ENCODE measurements at regions not wholly inside any gene's neighbourhood (a gene's known extent, or its start where the extent isn't known, plus 50 kb on each side); places are given as distances from the start of the nearest gene placed in this dataset.

DNA sequence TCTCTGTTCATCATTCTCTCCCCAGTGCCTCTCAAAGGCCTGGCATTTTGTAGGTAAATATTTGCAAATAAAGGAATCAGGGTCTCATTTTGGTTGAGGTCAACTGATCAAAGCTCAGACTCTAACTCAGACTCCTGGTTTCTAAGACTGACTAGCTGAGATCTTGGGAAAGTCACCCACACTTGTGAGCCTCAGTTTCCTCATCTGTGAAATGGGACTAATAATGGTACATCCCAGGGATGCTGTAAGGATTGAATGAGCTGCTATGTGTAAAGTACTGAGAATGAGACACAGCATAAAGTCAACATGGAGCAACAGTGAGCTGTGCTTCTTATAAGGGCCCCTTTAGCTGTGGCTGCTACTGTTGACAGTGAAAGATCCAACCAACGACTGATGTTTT lies 70.6 kb upstream of the XYLT1 start:
- ChIA-PET CTCF (no interaction called here), POLR2A (no interaction called here)
- Histone ChIP-seq H3K4me3 (no peak overlapping the region), H3K4me1 (no peaks in the 10 kb centered on the region), H3K9me3 (no peaks in the 10 kb centered on the region), H3K27ac (no peak overlapping the region), H3K4me2 (no peak overlapping the region)
- FAIRE-seq (no peak), ATAC-seq (no peak), DNase-seq (ENCODE audit: low read depth in 1 of 2, low spot score in 1 of 2) (no peak)
- 0% methylated on average over 1 of the region's 1 CpG for WGBS (ENCODE audit: missing lambda C conversion rate)
- TF ChIP-seq RARB (CRISPR knock-in tag; IDR thresholded peaks at IDR 0.05), result no peak
- no peak for TF ChIP-seq ZC3H11A (IDR thresholded peaks at IDR 0.05)
- no peak for TF ChIP-seq USF2 (IDR thresholded peaks at IDR 0.05)
- TF ChIP-seq HOXA7 (CRISPR knock-in tag; IDR thresholded peaks at IDR 0.05), result no peak
- TF ChIP-seq, protein P1, sequence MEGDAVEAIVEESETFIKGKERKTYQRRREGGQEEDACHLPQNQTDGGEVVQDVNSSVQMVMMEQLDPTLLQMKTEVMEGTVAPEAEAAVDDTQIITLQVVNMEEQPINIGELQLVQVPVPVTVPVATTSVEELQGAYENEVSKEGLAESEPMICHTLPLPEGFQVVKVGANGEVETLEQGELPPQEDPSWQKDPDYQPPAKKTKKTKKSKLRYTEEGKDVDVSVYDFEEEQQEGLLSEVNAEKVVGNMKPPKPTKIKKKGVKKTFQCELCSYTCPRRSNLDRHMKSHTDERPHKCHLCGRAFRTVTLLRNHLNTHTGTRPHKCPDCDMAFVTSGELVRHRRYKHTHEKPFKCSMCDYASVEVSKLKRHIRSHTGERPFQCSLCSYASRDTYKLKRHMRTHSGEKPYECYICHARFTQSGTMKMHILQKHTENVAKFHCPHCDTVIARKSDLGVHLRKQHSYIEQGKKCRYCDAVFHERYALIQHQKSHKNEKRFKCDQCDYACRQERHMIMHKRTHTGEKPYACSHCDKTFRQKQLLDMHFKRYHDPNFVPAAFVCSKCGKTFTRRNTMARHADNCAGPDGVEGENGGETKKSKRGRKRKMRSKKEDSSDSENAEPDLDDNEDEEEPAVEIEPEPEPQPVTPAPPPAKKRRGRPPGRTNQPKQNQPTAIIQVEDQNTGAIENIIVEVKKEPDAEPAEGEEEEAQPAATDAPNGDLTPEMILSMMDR (IDR thresholded peaks at IDR 0.05), result no peak
- no peak for TF ChIP-seq SREBF2 (IDR thresholded peaks at IDR 0.05)
- no peak for TF ChIP-seq JUN (IDR thresholded peaks at IDR 0.05)
- no peak for TF ChIP-seq EP300 (IDR thresholded peaks at IDR 0.05)
- TF ChIP-seq FOXS1 (CRISPR knock-in tag; IDR thresholded peaks at IDR 0.05), result no peak
- no peak for TF ChIP-seq ZFP36 (IDR thresholded peaks at IDR 0.05; ENCODE audit: borderline replicate concordance, partially characterized antibody)
- no peak for TF ChIP-seq CHD2 (IDR thresholded peaks at IDR 0.05; ENCODE audit: low read length, partially characterized antibody)
- TF ChIP-seq ESRRA (IDR thresholded peaks at IDR 0.05; ENCODE audit: borderline replicate concordance, low read length), result no peak
- TF ChIP-seq CBX2 (IDR thresholded peaks at IDR 0.05; ENCODE audit: borderline replicate concordance, low read depth), result no peak
- TF ChIP-seq HDAC2 (IDR thresholded peaks at IDR 0.05), result no peak
- no peak for TF ChIP-seq NPAS2 (CRISPR knock-in tag; IDR thresholded peaks at IDR 0.05; ENCODE audit: borderline replicate concordance)
- TF ChIP-seq, protein P2, sequence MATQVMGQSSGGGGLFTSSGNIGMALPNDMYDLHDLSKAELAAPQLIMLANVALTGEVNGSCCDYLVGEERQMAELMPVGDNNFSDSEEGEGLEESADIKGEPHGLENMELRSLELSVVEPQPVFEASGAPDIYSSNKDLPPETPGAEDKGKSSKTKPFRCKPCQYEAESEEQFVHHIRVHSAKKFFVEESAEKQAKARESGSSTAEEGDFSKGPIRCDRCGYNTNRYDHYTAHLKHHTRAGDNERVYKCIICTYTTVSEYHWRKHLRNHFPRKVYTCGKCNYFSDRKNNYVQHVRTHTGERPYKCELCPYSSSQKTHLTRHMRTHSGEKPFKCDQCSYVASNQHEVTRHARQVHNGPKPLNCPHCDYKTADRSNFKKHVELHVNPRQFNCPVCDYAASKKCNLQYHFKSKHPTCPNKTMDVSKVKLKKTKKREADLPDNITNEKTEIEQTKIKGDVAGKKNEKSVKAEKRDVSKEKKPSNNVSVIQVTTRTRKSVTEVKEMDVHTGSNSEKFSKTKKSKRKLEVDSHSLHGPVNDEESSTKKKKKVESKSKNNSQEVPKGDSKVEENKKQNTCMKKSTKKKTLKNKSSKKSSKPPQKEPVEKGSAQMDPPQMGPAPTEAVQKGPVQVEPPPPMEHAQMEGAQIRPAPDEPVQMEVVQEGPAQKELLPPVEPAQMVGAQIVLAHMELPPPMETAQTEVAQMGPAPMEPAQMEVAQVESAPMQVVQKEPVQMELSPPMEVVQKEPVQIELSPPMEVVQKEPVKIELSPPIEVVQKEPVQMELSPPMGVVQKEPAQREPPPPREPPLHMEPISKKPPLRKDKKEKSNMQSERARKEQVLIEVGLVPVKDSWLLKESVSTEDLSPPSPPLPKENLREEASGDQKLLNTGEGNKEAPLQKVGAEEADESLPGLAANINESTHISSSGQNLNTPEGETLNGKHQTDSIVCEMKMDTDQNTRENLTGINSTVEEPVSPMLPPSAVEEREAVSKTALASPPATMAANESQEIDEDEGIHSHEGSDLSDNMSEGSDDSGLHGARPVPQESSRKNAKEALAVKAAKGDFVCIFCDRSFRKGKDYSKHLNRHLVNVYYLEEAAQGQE (IDR thresholded peaks at IDR 0.05), result no peak
- TF ChIP-seq, protein P3, sequence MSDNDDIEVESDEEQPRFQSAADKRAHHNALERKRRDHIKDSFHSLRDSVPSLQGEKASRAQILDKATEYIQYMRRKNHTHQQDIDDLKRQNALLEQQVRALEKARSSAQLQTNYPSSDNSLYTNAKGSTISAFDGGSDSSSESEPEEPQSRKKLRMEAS (IDR thresholded peaks at IDR 0.05), result no peak
- TF ChIP-seq ZNF302 (CRISPR knock-in tag; IDR thresholded peaks at IDR 0.05), result no peak

- H3K27ac ChIP-seq, result no peak overlapping the region
- 10% methylated on average over 11 of the region's 11 CpGs for WGBS (ENCODE audit: missing lambda C conversion rate)
- POLR2A ChIA-PET, result no interaction called here
- CTCF ChIA-PET, result no interaction called here
- H3K4me2 ChIP-seq, result no peak overlapping the region
- TF ChIP-seq ESRRA (IDR thresholded peaks at IDR 0.05; ENCODE audit: borderline replicate concordance, low read length) (no peak), RNF2 (IDR thresholded peaks at IDR 0.05; ENCODE audit: borderline replicate concordance, low read depth) (no peak), POLR2A (IDR thresholded peaks at IDR 0.05; ENCODE audit: low read length) (no peak)
- DNase-seq (ENCODE audit: low read depth in 1 of 2, low spot score in 1 of 2) (no peak), ATAC-seq (no peak), FAIRE-seq (no peak)
- no peaks in the 10 kb centered on the region for H3K9me3 ChIP-seq
- no peaks in the 10 kb centered on the region for H3K4me1 ChIP-seq
- H3K4me3 ChIP-seq, result no peak overlapping the region
Observed at GRCh38 chr16:17538927-17539326, 68.2 kb upstream of the XYLT1 start.
